ENCODE measurements at regions not wholly inside any gene's neighbourhood (a gene's known extent, or its start where the extent isn't known, plus 50 kb on each side); places are given as distances from the start of the nearest gene placed in this dataset.

- no peak overlapping the region for H3K27ac ChIP-seq (ENCODE audit: low read depth, low read length)
- no peaks in the 10 kb centered on the region for H4K20me1 ChIP-seq (ENCODE audit: control insufficient read depth, insufficient read depth, low read depth, low read length)
- no peaks in the 10 kb centered on the region for H3K4me1 ChIP-seq (ENCODE audit: control insufficient read depth, low read length)
- H3K36me3 ChIP-seq (ENCODE audit: control insufficient read depth, low read length), result no peaks in the 10 kb centered on the region
- H3K27me3 ChIP-seq (ENCODE audit: control insufficient read depth, low read length), result no peaks in the 10 kb centered on the region
- H3K4me3 ChIP-seq (ENCODE audit: low read length), result no peak overlapping the region
- TF ChIP-seq EZH2phosphoT487 (IDR thresholded peaks at IDR 0.05; ENCODE audit: borderline replicate concordance, low read length) (no peak), CTCF (IDR thresholded peaks at IDR 0.05; ENCODE audit: low read depth, low read length, poor library complexity, severe bottlenecking) (no peak)
- no peaks in the 10 kb centered on the region for H3K9me2 ChIP-seq (replicated peaks; ENCODE audit: control insufficient read depth, low read length)
- H3K9me3 ChIP-seq (ENCODE audit: control insufficient read depth, insufficient read depth, low read length), result no peaks in the 10 kb centered on the region
- no peaks in the 10 kb centered on the region for H3K79me2 ChIP-seq (ENCODE audit: control insufficient read depth, low read length)
- H3K4me2 ChIP-seq (ENCODE audit: low read length), result no peak overlapping the region
- H3F3A ChIP-seq (ENCODE audit: control insufficient read depth, insufficient read depth), result no peaks in the 10 kb centered on the region
These were observed 456.9 kb downstream of the CCER1 start for GRCh38 chr12:90497923-90498545.

- no peak overlapping the region for H3K4me3 ChIP-seq (ENCODE audit: low read length)
- H3K9me2 ChIP-seq (replicated peaks; ENCODE audit: control insufficient read depth, low read length), result no peaks in the 10 kb centered on the region
- no peak overlapping the region for H3K4me2 ChIP-seq (ENCODE audit: low read length)
- no peaks in the 10 kb centered on the region for H3K4me1 ChIP-seq (ENCODE audit: control insufficient read depth, low read length)
- no peaks in the 10 kb centered on the region; the same call in 1 of the 2 replicates for H3K9me3 ChIP-seq (ENCODE audit: control insufficient read depth, insufficient read depth, low read length)
- H3K27me3 ChIP-seq (ENCODE audit: control insufficient read depth, low read length), result no peaks in the 10 kb centered on the region
- no peak for TF ChIP-seq CTCF (IDR thresholded peaks at IDR 0.05; ENCODE audit: low read depth, low read length, poor library complexity, severe bottlenecking)
- TF ChIP-seq EZH2phosphoT487 (IDR thresholded peaks at IDR 0.05; ENCODE audit: borderline replicate concordance, low read length), result no peak
- no peaks in the 10 kb centered on the region for H3K79me2 ChIP-seq (ENCODE audit: control insufficient read depth, low read length)
- H3K27ac ChIP-seq (ENCODE audit: low read depth, low read length), result no peak overlapping the region
- no peaks in the 10 kb centered on the region for H3K36me3 ChIP-seq (ENCODE audit: control insufficient read depth, low read length)
- no peaks in the 10 kb centered on the region for H3F3A ChIP-seq (ENCODE audit: control insufficient read depth, insufficient read depth)
- no peaks in the 10 kb centered on the region for H4K20me1 ChIP-seq (ENCODE audit: control insufficient read depth, insufficient read depth, low read depth, low read length)
These were observed 464.6 kb downstream of the CCER1 start for GRCh38 chr12:90490355-90490754.

GRCh38 chr12:90489141-90489540 lies 465.8 kb downstream of the CCER1 start:
- H4K20me1 ChIP-seq (ENCODE audit: control insufficient read depth, insufficient read depth, low read depth, low read length), result no peaks in the 10 kb centered on the region
- no peaks in the 10 kb centered on the region for H3K9me2 ChIP-seq (replicated peaks; ENCODE audit: control insufficient read depth, low read length)
- no peaks in the 10 kb centered on the region for H3F3A ChIP-seq (ENCODE audit: control insufficient read depth, insufficient read depth)
- H3K9me3 ChIP-seq (ENCODE audit: control insufficient read depth, insufficient read depth, low read length), result no peaks in the 10 kb centered on the region; the same call in 1 of the 2 replicates
- H3K79me2 ChIP-seq (ENCODE audit: control insufficient read depth, low read length), result no peaks in the 10 kb centered on the region
- no peaks in the 10 kb centered on the region for H3K4me1 ChIP-seq (ENCODE audit: control insufficient read depth, low read length)
- no peak for TF ChIP-seq EZH2phosphoT487 (IDR thresholded peaks at IDR 0.05; ENCODE audit: borderline replicate concordance, low read length)
- no peak for TF ChIP-seq CTCF (IDR thresholded peaks at IDR 0.05; ENCODE audit: low read depth, low read length, poor library complexity, severe bottlenecking)
- H3K4me3 ChIP-seq (ENCODE audit: low read length), result no peak overlapping the region
- H3K27ac ChIP-seq (ENCODE audit: low read depth, low read length), result no peak overlapping the region
- H3K27me3 ChIP-seq (ENCODE audit: control insufficient read depth, low read length), result no peaks in the 10 kb centered on the region
- no peaks in the 10 kb centered on the region for H3K36me3 ChIP-seq (ENCODE audit: control insufficient read depth, low read length)
- no peak overlapping the region for H3K4me2 ChIP-seq (ENCODE audit: low read length)
